ENCODE measurements at regions not wholly inside any gene's neighbourhood (a gene's known extent, or its start where the extent isn't known, plus 50 kb on each side); places are given as distances from the start of the nearest gene placed in this dataset.
A peak's percentile ranks its signal among the peaks of the same experiment; 100 is the strongest.
"Not testable (repeated sequence)": the region's sequence is repeated elsewhere in the genome, so short reads cannot be mapped to it uniquely, and the experiment has no call there.

DNA sequence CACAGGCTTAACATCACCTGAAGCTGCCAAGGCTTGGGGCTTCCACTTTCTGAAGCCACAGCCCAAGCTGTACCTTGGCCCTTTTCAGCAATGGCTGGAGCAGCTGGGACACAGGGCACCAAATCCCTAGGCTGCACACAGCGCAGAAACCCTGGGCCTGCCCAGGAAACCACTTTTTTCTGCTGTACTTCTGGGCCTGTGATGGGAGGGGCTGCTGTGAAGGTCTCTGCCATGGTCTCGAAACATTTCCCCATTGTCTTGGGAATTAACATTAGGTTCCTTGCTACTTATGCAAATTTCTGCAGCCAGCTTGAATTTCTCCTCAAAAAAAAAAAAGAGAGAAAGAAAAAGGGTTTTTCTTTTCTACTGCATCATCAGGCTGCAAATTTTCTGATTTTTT, 219.1 kb downstream of the RPL10L start:
- DNase-seq = no peak

GRCh38 chr14:46417066-46417465, 234.5 kb downstream of the RPL10L start:
- DNase-seq = no peak

DNA sequence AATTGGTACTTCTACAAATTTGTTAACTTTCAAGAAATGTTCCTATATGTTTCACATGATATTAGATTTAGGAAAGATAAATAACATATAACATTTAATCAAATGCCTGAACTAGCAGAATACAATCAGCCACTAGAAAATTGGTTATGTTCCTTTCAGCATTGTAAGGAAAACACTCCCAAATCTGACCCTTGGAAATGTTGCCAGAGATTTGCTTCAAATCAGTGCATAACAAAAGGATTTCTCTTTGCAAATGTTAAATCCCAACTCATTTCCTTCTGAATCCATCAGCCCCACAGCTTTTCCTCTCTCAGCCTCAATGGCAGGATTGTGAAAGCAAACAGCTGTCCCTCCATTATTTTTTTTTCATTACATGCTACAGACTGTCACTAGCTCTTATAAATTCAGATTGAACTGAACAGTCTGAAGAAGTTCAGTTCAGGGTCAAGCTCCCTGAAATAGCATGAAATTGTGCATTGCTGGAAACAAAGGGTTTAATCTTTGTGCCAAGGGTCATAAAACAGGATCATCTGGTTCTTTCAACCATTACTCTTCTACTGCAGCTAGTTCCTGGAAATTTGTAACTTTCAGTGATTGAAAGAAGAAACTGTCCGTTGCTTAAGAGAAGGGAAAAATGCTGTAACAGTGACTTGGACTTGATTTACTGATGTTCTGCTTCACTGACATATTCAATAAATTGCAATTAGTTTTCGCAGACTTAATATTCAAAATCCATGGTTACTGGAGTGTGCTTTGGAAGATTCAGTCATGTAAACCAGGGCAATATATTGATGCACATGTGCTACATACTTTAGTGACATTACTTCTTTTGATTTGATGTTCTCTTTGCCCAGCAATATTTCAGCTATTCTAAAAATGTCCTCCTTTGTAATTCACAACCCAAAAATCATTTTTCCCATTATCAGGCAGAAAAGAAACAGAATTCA, 246.4 kb downstream of the RPL10L start:
- DNase-seq = no peak

- DNase-seq = not testable (repeated sequence)
These were observed 249.4 kb downstream of the RPL10L start for GRCh38 chr14:46402001-46402690.

GRCh38 chr14:46401066-46401465, 250.5 kb downstream of the RPL10L start:
- DNase-seq = no peak

DNA sequence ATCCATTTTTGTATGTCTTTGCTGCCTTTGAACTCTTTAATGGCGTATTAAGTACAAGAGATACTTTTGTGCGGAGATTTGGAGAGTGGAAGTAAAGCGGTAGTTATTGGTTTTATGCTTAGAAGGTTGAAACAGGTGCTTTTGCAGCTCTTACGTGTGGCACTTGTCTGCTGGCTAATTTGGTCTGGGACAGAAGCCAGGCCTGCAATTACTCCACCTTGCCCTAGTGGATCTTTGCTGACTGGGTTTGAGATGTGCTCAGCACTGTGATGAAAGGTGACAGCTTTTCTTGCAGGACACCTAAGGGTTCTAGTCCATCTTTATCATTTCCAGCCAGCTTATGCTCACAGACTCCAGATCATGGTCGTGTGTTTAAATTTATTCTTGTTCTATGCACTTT, 252.5 kb downstream of the RPL10L start:
- peak in 2 of 3 experiments; percentile 36 to 53 for DNase-seq

GRCh38 chr14:46384611-46385010, 267.0 kb downstream of the RPL10L start:
- no peak for DNase-seq

GRCh38 chr14:46381674-46382073, 269.9 kb downstream of the RPL10L start:
- DNase-seq = no peak

- no peak for DNase-seq
These were observed 273.3 kb downstream of the RPL10L start for GRCh38 chr14:46378248-46378647.

DNA sequence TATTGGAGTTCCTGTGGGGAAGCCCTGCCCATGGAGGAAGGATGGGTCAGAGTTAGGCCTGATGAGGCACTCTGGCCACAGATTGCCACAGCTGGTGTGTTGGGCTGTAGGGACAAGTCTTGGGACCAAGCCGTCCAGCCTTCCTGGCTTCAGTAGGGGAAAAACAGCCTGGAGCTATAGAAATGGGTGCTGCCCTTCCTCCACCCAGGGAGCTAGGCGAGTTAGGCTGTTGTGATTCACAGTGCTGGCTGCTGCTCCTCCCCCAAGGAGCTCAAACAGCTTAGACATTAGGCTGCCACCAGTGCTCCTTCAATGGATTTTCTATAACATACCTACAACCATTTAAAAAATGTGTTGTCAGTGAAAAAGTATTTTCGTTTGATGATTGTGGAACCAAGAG, 274.3 kb downstream of the RPL10L start:
- no peak for DNase-seq

DNA sequence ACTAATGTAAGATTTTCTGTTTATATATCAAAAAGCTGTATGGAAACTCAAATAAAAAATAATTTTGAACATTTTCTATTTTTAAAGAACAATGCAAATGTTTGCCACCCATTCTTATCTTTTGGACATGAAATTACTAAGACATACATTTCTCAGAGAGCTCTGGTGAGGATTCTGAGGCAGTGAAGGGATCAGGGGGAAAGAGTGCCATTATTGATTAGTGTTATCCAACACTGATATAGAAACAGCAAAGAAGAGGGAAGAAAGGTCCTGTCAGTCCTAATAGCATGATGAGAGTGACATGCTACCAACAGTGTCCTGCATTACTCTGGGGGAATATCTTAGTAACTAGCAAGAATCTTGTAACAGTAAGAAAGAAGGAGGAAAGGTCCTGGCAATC, 282.2 kb downstream of the RPL10L start:
- DNase-seq = no peak

GRCh38 chr14:46368275-46368674, 283.3 kb downstream of the RPL10L start:
- DNase-seq = no peak

- DNase-seq = no peak
These were observed 298.7 kb downstream of the RPL10L start for GRCh38 chr14:46352844-46353243.

DNA sequence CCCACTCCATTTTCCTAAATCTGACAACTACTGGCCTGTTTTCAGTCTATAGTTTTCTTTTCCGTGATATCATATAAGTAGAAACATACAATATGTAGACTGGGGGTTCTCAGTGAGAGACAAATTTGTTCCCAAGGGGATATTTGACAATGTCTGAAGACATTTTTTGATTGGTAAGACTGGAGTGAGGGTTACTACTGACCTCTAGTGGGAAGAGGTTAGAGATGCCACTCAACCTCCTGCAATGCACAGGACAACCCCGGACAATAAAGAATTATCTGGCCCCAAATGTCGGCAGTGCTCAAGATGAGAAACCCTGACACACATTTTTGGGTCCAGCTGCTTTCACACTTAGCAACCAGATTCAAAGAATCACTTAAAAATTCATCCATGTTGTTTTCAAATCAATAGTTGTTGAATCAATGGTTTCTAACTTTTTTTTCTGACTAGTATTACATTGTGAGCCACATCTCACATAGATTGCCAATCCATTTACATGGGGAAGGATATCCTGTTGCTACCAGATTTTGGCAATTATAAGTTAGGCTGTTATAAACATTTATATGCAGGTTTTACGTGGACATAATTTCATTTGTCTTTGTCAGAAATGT, 307.1 kb downstream of the RPL10L start:
- DNase-seq = peak; percentile 15 to 66 (median 42)

- no peak for DNase-seq
These were observed 325.8 kb downstream of the RPL10L start for GRCh38 chr14:46325777-46326176.

- no peak for DNase-seq
These were observed 326.4 kb downstream of the RPL10L start for GRCh38 chr14:46325157-46325556.

DNA sequence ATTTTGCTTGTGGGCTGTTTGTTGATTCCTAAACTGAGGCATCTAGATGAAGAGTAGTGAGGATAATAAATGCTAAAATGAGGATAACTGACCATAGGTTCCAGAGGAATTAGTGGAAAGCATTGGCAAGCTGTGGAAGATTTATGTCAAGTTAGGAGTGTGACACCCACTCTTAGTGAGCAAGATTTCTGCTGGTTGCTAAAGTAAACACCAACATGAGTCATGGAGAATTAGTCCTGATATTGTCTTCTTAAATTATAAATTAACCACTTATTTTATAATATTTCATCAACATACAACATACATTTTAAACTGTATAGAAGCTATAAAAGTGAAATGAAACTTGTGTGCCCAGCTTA, 328.2 kb downstream of the RPL10L start:
- no peak for DNase-seq

GRCh38 chr14:46322730-46323403, 328.7 kb downstream of the RPL10L start:
- DNase-seq = no peak

DNA sequence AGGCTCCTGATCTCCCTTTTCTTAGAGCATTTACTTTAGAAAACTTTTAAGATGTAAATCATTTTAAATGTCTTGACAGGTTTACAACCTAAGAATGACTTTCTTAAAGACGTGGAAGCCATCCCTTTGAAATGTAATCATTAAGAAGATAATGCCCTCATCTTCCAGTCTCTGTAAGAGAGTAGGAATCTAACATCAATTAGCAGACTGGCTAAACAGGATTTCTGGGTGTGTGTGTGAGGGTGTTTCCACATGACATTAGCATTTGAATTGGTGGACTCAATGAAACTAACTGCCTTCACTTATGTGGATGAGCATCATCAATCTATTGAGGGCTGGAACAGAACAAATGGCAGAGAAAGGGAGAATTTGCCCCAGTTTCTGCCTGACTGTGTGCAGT, 329.5 kb downstream of the RPL10L start:
- DNase-seq = peak in 1 of 3 experiments; percentile 9

- peak in 1 of 3 experiments; percentile 29 for DNase-seq
These were observed 345.3 kb downstream of the RPL10L start for GRCh38 chr14:46306267-46306666.

DNA sequence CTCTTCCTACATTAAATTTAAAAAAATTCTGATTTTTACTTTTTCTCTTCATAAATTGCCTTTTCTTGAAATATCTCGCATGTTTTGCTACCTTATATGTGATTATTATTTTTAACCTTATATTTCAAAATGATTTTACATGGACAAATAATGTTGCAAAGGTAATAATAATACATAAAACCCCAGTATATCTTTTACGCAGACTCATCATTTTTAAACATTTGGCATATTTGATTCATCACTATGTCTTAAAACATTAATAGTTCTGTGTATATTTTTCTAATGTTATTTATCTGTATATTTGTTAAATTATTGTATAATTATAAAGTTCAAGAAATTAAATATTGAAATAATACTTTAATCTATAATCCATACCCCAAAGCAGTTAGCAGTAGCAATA, 350.8 kb downstream of the RPL10L start:
- no peak for DNase-seq

GRCh38 chr14:46290706-46291105, 360.9 kb downstream of the RPL10L start:
- DNase-seq = peak in 1 of 3 experiments; percentile 25

- no peak for DNase-seq
These were observed 371.8 kb downstream of the RPL10L start for GRCh38 chr14:46279776-46280175.
